ENCODE measurements at regions not wholly inside any gene's neighbourhood (a gene's known extent, or its start where the extent isn't known, plus 50 kb on each side); places are given as distances from the start of the nearest gene placed in this dataset.

- TF ChIP-seq POLR2A (IDR thresholded peaks at IDR 0.05) (no peak), CTCF (IDR thresholded peaks at IDR 0.05) (no peak)
Observed at GRCh38 chr5:73352649-73353230, 95.8 kb downstream of the FOXD1 start.
